IMR-90 (cell line): ENCODE measurements at regions not wholly inside any gene's neighbourhood (a gene's known extent, or its start where the extent isn't known, plus 50 kb on each side); places are given as distances from the start of the nearest gene placed in this dataset.

Experiments used
- ATAC-seq: fragments of 200-7000 bp; cut with Tn5 transposase; 2 replicates; pipeline ENCODE4 v1.9.1; 2020; ENCODE audit warnings: low read depth, mild to moderate bottlenecking, moderate library complexity
- BruUV-seq: library from RNA; stranded (reverse); fragments of 400-500 nt; replicated peaks from 2 replicates; lab custom pipeline; 2021; lab: Mats Ljungman, UMichigan
- CTCF ChIA-PET: fragments of 300-600 bp; formaldehyde crosslinking; extraction: SDS; loops from one replicate; lab custom pipeline; 2021; ENCODE audit warnings: antibody characterized with exemption; lab: Yijun Ruan, JAX
- POLR2A ChIA-PET: fragments of 300-600 bp; sonication (Branson Sonifier 250); formaldehyde crosslinking; loops from one replicate; lab custom pipeline; 2022; ENCODE audit warnings: antibody characterized with exemption; ENCODE audit not compliant: unreplicated experiment; lab: Charles Lee
- DNase-seq: peaks from one replicate; pipeline ENCODE4 v3.0.0; 2013
- H2AFZ ChIP-seq: replicated peaks from 2 replicates; pipeline ENCODE3; 2013; ENCODE audit warnings: low read length, mild to moderate bottlenecking; ENCODE audit not compliant: poor library complexity
- H2AK5ac ChIP-seq: 2 replicates; pipeline ENCODE4 v1.6.1; 2013; ENCODE audit warnings: low read depth, low read length, inconsistent platforms
- H2AK9ac ChIP-seq: replicated peaks from 2 replicates; pipeline ENCODE3; 2013; ENCODE audit warnings: mild to moderate bottlenecking, low read depth, low read length, moderate library complexity; ENCODE audit not compliant: poor library complexity
- H2BK120ac ChIP-seq: 2 replicates; pipeline ENCODE4 v1.6.1; 2013; ENCODE audit warnings: low read depth, low read length, inconsistent platforms
- H2BK15ac ChIP-seq: 3 replicates; pipeline ENCODE4 v1.6.1; 2013; ENCODE audit warnings: low read depth, low read length, inconsistent platforms
- H2BK20ac ChIP-seq: 2 replicates; pipeline ENCODE4 v1.6.1; 2013; ENCODE audit warnings: low read depth, mild to moderate bottlenecking, inconsistent platforms, low read length, moderate library complexity
- H2BK5ac ChIP-seq: 2 replicates; pipeline ENCODE4 v1.6.1; 2013; ENCODE audit warnings: mild to moderate bottlenecking, low read depth, low read length, inconsistent platforms; ENCODE audit not compliant: poor library complexity, severe bottlenecking
- H3K14ac ChIP-seq: replicated peaks from 2 replicates; pipeline ENCODE4 v1.6.1; 2013; ENCODE audit warnings: low read depth, low read length, inconsistent platforms
- H3K18ac ChIP-seq: 2 replicates; pipeline ENCODE4 v1.6.1; 2013; ENCODE audit warnings: low read depth, low read length, control low read depth
- H3K23ac ChIP-seq: 2 replicates; pipeline ENCODE4 v1.6.1; 2013; ENCODE audit warnings: low read depth, low read length, inconsistent platforms
- H3K27ac ChIP-seq: 2 replicates; pipeline ENCODE4 v1.5.1; 2013; ENCODE audit warnings: mild to moderate bottlenecking, control low read depth, low read length; ENCODE audit not compliant: insufficient read depth
- H3K27me3 ChIP-seq: 2 replicates; pipeline ENCODE4 v1.6.1; 2013; ENCODE audit warnings: low read length; ENCODE audit not compliant: control insufficient read depth, insufficient read depth
- H3K36me3 ChIP-seq: 2 replicates; pipeline ENCODE4 v1.6.1; 2013; ENCODE audit warnings: low read length, mixed read lengths; ENCODE audit not compliant: control insufficient read depth, insufficient read depth
- H3K4ac ChIP-seq: 2 replicates; pipeline ENCODE4 v1.6.1; 2013; ENCODE audit warnings: low read depth, low read length, inconsistent platforms
- H3K4me1 ChIP-seq: 2 replicates; pipeline ENCODE4 v1.6.1; 2013; ENCODE audit warnings: low read length, mixed read lengths; ENCODE audit not compliant: control insufficient read depth, insufficient read depth
- H3K4me2 ChIP-seq: 2 replicates; pipeline ENCODE4 v1.6.1; 2013; ENCODE audit warnings: low read depth, mild to moderate bottlenecking, control low read depth, low read length, moderate library complexity
- H3K4me3 ChIP-seq: 2 replicates; pipeline ENCODE4 v1.5.1; 2013; ENCODE audit warnings: low read depth, mild to moderate bottlenecking, control low read depth, low read length, moderate library complexity; ENCODE audit not compliant: insufficient read depth
- H3K56ac ChIP-seq: 2 replicates; pipeline ENCODE4 v1.6.1; 2013; ENCODE audit warnings: low read length, inconsistent platforms; ENCODE audit not compliant: insufficient read depth; ENCODE audit errors: extremely low read depth
- H3K79me1 ChIP-seq, 2 experiments: 2 replicates each; pipeline ENCODE4 v1.6.1; 2013; ENCODE audit warnings: low read length in 2 of 2, inconsistent platforms in 1 of 2, low read depth in 1 of 2
- H3K9ac ChIP-seq: 2 replicates; pipeline ENCODE4 v1.6.1; 2013; ENCODE audit warnings: low read depth, low read length, control low read depth
- H3K9me1 ChIP-seq: 2 replicates; pipeline ENCODE4 v1.6.1; 2013; ENCODE audit warnings: low read length, inconsistent platforms; ENCODE audit not compliant: insufficient read depth
- H3K9me3 ChIP-seq: 2 replicates; pipeline ENCODE4 v1.6.1; 2013; ENCODE audit warnings: low read length; ENCODE audit not compliant: control insufficient read depth, insufficient read depth
- H4K20me1 ChIP-seq: 2 replicates; pipeline ENCODE4 v1.6.1; 2013; ENCODE audit warnings: low read length, inconsistent platforms; ENCODE audit not compliant: insufficient read depth
- H4K5ac ChIP-seq: 2 replicates; pipeline ENCODE4 v1.6.1; 2013; ENCODE audit warnings: mild to moderate bottlenecking, low read depth, low read length, control low read depth
- H4K8ac ChIP-seq, 2 experiments: 2 replicates each; pipeline ENCODE4 v1.6.1; 2013; ENCODE audit warnings: low read depth in 2 of 2, low read length in 2 of 2, control low read depth in 1 of 2, inconsistent platforms in 1 of 2
- H4K91ac ChIP-seq: 2 replicates; pipeline ENCODE4 v1.6.1; 2013; ENCODE audit warnings: low read depth, low read length, inconsistent platforms; ENCODE audit not compliant: insufficient read depth
- BHLHE40 ChIP-seq: fragments of 150-350 bp; IDR thresholded peaks from 2 replicates; pipeline ENCODE4 v1.6.1; 2016; ENCODE audit warnings: mild to moderate bottlenecking, low read depth, low read length
- CEBPB ChIP-seq: IDR thresholded peaks from 2 replicates; pipeline ENCODE4 v1.6.1; 2012; ENCODE audit warnings: low read depth, low read length, improper control_type of control experiment
- CHD1 ChIP-seq: IDR thresholded peaks from 2 replicates; pipeline ENCODE4 v1.6.1; 2012; ENCODE audit warnings: low read depth, low read length, improper control_type of control experiment
- FOS ChIP-seq: fragments of 150-350 bp; IDR thresholded peaks from 2 replicates; pipeline ENCODE4 v1.6.1; 2016; ENCODE audit warnings: low read depth, low read length
- MAFK ChIP-seq: IDR thresholded peaks from 2 replicates; pipeline ENCODE4 v1.6.1; 2012; ENCODE audit warnings: low read depth, low read length, improper control_type of control experiment
- MAZ ChIP-seq: IDR thresholded peaks from 2 replicates; pipeline ENCODE4 v1.6.1; 2012; ENCODE audit warnings: low read depth, mild to moderate bottlenecking, low read length, improper control_type of control experiment, moderate library complexity, borderline replicate concordance
- MXI1 ChIP-seq: IDR thresholded peaks from 2 replicates; pipeline ENCODE4 v1.6.1; 2012; ENCODE audit warnings: low read depth, mild to moderate bottlenecking, low read length, moderate library complexity, borderline replicate concordance
- NFE2L2 ChIP-seq: fragments of 150-350 bp; IDR thresholded peaks from 2 replicates; pipeline ENCODE4 v1.6.1; 2016; ENCODE audit warnings: low read depth, mild to moderate bottlenecking, low read length
- POLR2A ChIP-seq: IDR thresholded peaks from 2 replicates; pipeline ENCODE4 v1.6.1; 2012; ENCODE audit warnings: mild to moderate bottlenecking, low read depth, low read length
- RAD21 ChIP-seq: IDR thresholded peaks from 2 replicates; pipeline ENCODE4 v1.6.1; 2012; ENCODE audit warnings: low read length, improper control_type of control experiment
- RCOR1 ChIP-seq: IDR thresholded peaks from 2 replicates; pipeline ENCODE4 v1.6.1; 2012; ENCODE audit warnings: mild to moderate bottlenecking, low read length, improper control_type of control experiment; ENCODE audit not compliant: insufficient replicate concordance
- RFX5 ChIP-seq: IDR thresholded peaks from 2 replicates; pipeline ENCODE4 v1.8.0; 2012; ENCODE audit warnings: low read depth, mild to moderate bottlenecking, low read length, moderate library complexity
- SMC3 ChIP-seq: fragments of 150-350 bp; IDR thresholded peaks from 2 replicates; pipeline ENCODE4 v1.6.1; 2016; ENCODE audit warnings: low read depth, mild to moderate bottlenecking, antibody characterized with exemption, low read length, moderate library complexity
- WGBS, 2 experiments: methylation state at CpG; one replicate each; pipeline versions ENCODE4 v1.1.5 to v1.1.7; 2013; ENCODE audit warnings: missing lambda C conversion rate in 2 of 2; ENCODE audit not compliant: insufficient read length in 1 of 2; ENCODE audit errors: extremely low coverage in 2 of 2; 5-methylcytosine and 5-hydroxymethylcytosine counted together
- dilution Hi-C: fragments of 300-500 bp; cut with HindIII; formaldehyde crosslinking; loops from one replicate; pipeline ENCODE4 v1.14.3; 2018; ENCODE audit warnings: low sequenced_read_pairs; ENCODE audit not compliant: unreplicated experiment
- in situ Hi-C: fragments of 300-500 bp; cut with MboI; formaldehyde crosslinking; loops from 3 replicates; pipeline ENCODE4 v1.14.3; 2019; ENCODE audit warnings: low sequenced_read_pairs, inconsistent platforms, mixed read lengths
- intact Hi-C: fragments of 100-400 bp; cut with micrococcal nuclease; formaldehyde crosslinking; loops from 2 replicates; pipeline ENCODE4 v1.10.0; 2022
- TF ChIP-seq, protein P1 (sequence below): fragments of 150-350 bp; IDR thresholded peaks from 2 replicates; pipeline ENCODE4 v1.6.1; 2017; ENCODE audit warnings: mild to moderate bottlenecking, antibody characterized with exemption, low read length, low read depth
- TF ChIP-seq, protein P2 (sequence below): fragments of 150-350 bp; IDR thresholded peaks from 2 replicates; pipeline ENCODE4 v1.6.1; 2016; ENCODE audit warnings: low read depth, mild to moderate bottlenecking, low read length, moderate library complexity, borderline replicate concordance
- TF ChIP-seq, protein P3 (sequence below): conservative IDR thresholded peaks from 2 replicates; pipeline ENCODE4 v1.5.1; 2012; ENCODE audit warnings: mild to moderate bottlenecking, low read depth, low read length, improper control_type of control experiment

DNA sequence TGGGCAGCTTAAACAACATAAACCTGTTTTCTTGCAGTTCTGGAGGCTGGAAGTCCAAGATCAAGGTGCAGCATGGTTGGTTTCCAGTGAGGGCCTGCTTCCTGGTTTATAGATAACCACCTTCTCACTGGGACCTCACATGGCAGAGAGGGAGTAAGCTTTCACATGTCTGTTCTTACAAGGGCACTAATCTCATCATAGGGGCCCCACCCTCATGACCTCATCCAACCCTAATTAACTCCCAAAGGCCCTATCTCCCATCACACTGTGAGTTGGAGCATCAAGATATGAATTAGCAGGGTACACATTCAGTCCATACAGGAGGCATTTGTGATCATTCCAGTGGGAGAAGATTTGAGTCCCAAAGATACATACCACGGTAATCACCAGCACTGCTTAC is 50.5 kb upstream of the GRIN2A start:
- H3K4ac ChIP-seq, result no peak overlapping the region
- H2BK20ac ChIP-seq, result no peak overlapping the region
- no peak overlapping the region for H2AK9ac ChIP-seq
- H3K36me3 ChIP-seq, result no peaks in the 10 kb centered on the region
- no peak overlapping the region for H3K27ac ChIP-seq
- no peaks in the 10 kb centered on the region for H3K4me1 ChIP-seq
- no peak overlapping the region for H3K23ac ChIP-seq
- ATAC-seq (no peak), DNase-seq (no peak)
- dilution Hi-C loops, result no loop called here
- WGBS, 2 experiments, result no CpG with 5 or more reads among the region's 1 CpG
- no TSS peak for BruUV-seq
- H2AFZ ChIP-seq, result no peak overlapping the region
- CTCF ChIA-PET, result no interaction called here
- H3K4me3 ChIP-seq, result no peak overlapping the region
- H2BK15ac ChIP-seq, result no peak overlapping the region
- H3K9me1 ChIP-seq, result no peaks in the 10 kb centered on the region
- H3K27me3 ChIP-seq, result no peaks in the 10 kb centered on the region
- no peak overlapping the region for H3K9ac ChIP-seq
- H3K79me1 ChIP-seq, result no peaks in the 10 kb centered on the region
- intact Hi-C loops, result no loop called here
- H3K18ac ChIP-seq, result no peak overlapping the region
- no peak overlapping the region for H3K4me2 ChIP-seq
- no peak overlapping the region for H2AK5ac ChIP-seq
- POLR2A ChIA-PET, result no interaction called here
- no peak overlapping the region for H4K91ac ChIP-seq
- H4K20me1 ChIP-seq, result no peaks in the 10 kb centered on the region
- H2BK120ac ChIP-seq, result no peak overlapping the region
- H3K56ac ChIP-seq, result no peak overlapping the region
- H3K14ac ChIP-seq, result no peak overlapping the region
- in situ Hi-C loops, result no loop called here
- no peak overlapping the region for H4K5ac ChIP-seq
- peaks cover 6% of the 10 kb centered on the region for H3K9me3 ChIP-seq
- no peak for TF ChIP-seq FOS
- TF ChIP-seq MXI1, result no peak
- no peak for TF ChIP-seq SMC3
- TF ChIP-seq, protein P1, sequence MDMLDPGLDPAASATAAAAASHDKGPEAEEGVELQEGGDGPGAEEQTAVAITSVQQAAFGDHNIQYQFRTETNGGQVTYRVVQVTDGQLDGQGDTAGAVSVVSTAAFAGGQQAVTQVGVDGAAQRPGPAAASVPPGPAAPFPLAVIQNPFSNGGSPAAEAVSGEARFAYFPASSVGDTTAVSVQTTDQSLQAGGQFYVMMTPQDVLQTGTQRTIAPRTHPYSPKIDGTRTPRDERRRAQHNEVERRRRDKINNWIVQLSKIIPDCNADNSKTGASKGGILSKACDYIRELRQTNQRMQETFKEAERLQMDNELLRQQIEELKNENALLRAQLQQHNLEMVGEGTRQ, result no peak
- TF ChIP-seq RFX5, result no peak
- TF ChIP-seq NFE2L2, result no peak
- no peak for TF ChIP-seq CHD1
- TF ChIP-seq, protein P2, sequence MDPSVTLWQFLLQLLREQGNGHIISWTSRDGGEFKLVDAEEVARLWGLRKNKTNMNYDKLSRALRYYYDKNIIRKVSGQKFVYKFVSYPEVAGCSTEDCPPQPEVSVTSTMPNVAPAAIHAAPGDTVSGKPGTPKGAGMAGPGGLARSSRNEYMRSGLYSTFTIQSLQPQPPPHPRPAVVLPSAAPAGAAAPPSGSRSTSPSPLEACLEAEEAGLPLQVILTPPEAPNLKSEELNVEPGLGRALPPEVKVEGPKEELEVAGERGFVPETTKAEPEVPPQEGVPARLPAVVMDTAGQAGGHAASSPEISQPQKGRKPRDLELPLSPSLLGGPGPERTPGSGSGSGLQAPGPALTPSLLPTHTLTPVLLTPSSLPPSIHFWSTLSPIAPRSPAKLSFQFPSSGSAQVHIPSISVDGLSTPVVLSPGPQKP, result no peak
- TF ChIP-seq BHLHE40, result no peak
- no peak for TF ChIP-seq CEBPB
- TF ChIP-seq, protein P3, sequence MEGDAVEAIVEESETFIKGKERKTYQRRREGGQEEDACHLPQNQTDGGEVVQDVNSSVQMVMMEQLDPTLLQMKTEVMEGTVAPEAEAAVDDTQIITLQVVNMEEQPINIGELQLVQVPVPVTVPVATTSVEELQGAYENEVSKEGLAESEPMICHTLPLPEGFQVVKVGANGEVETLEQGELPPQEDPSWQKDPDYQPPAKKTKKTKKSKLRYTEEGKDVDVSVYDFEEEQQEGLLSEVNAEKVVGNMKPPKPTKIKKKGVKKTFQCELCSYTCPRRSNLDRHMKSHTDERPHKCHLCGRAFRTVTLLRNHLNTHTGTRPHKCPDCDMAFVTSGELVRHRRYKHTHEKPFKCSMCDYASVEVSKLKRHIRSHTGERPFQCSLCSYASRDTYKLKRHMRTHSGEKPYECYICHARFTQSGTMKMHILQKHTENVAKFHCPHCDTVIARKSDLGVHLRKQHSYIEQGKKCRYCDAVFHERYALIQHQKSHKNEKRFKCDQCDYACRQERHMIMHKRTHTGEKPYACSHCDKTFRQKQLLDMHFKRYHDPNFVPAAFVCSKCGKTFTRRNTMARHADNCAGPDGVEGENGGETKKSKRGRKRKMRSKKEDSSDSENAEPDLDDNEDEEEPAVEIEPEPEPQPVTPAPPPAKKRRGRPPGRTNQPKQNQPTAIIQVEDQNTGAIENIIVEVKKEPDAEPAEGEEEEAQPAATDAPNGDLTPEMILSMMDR, result no peak
- TF ChIP-seq RAD21, result no peak
- TF ChIP-seq RCOR1, result no peak
- TF ChIP-seq MAZ, result no peak
- TF ChIP-seq MAFK, result no peak
- TF ChIP-seq POLR2A, result no peak
- H2BK5ac ChIP-seq, result no peak overlapping the region
- H4K8ac ChIP-seq, result no peak overlapping the region
